MM.1S (cell line): ENCODE measurements at regions not wholly inside any gene's neighbourhood (a gene's known extent, or its start where the extent isn't known, plus 50 kb on each side); places are given as distances from the start of the nearest gene placed in this dataset.

Source experiments
- DNase-seq: peaks from one replicate; pipeline ENCODE4 v3.0.0-alpha.2; 2015
- H2AFZ ChIP-seq: fragments of 300-600 bp; sonication (generic); 2 replicates; pipeline ENCODE4 v1.6.0; 2016; ENCODE audit warnings: antibody characterized with exemption, low read length
- H3F3A ChIP-seq: fragments of 300-600 bp; sonication (generic); 2 replicates; pipeline ENCODE4 v1.6.1; 2016; ENCODE audit warnings: mild to moderate bottlenecking, antibody characterized with exemption, low read length, moderate library complexity, mixed read lengths; ENCODE audit not compliant: insufficient read depth
- H3K27ac ChIP-seq: fragments of 300-600 bp; sonication (generic); 2 replicates; pipeline ENCODE4 v1.5.1; 2016; ENCODE audit warnings: mild to moderate bottlenecking, low read length
- H3K27me3 ChIP-seq: fragments of 300-600 bp; sonication (generic); replicated peaks from 2 replicates; pipeline ENCODE4 v1.6.0; 2016; ENCODE audit warnings: low read length; ENCODE audit not compliant: insufficient read depth
- H3K36me3 ChIP-seq: fragments of 300-600 bp; sonication (generic); replicated peaks from 2 replicates; pipeline ENCODE4 v1.6.1; 2016; ENCODE audit warnings: mild to moderate bottlenecking, low read length, mixed read lengths; ENCODE audit not compliant: insufficient read depth
- H3K4me1 ChIP-seq: fragments of 300-600 bp; sonication (generic); 2 replicates; pipeline ENCODE4 v1.6.1; 2016; ENCODE audit warnings: low read length, mixed read lengths
- H3K4me2 ChIP-seq: fragments of 300-600 bp; sonication (generic); 2 replicates; pipeline ENCODE4 v1.6.0; 2016; ENCODE audit warnings: low read depth, low read length
- H3K4me3 ChIP-seq: fragments of 300-600 bp; sonication (generic); 2 replicates; pipeline ENCODE4 v1.5.1; 2016; ENCODE audit warnings: low read length, mixed read lengths
- H3K79me2 ChIP-seq: fragments of 300-600 bp; sonication (generic); 2 replicates; pipeline ENCODE4 v1.6.1; 2016; ENCODE audit warnings: mixed run types, low read length, mixed read lengths
- H3K9ac ChIP-seq: fragments of 300-600 bp; sonication (generic); 2 replicates; pipeline ENCODE4 v1.6.1; 2016; ENCODE audit warnings: low read length, mixed read lengths
- H3K9me2 ChIP-seq: fragments of 300-600 bp; sonication (generic); replicated peaks from 2 replicates; pipeline ENCODE4 v1.6.1; 2016; ENCODE audit warnings: mild to moderate bottlenecking, low read length, mixed read lengths; ENCODE audit not compliant: insufficient read depth
- H3K9me3 ChIP-seq: fragments of 300-600 bp; sonication (generic); replicated peaks from 2 replicates; pipeline ENCODE4 v1.6.1; 2016; ENCODE audit warnings: mild to moderate bottlenecking, low read length, mixed read lengths; ENCODE audit not compliant: insufficient read depth
- H4K20me1 ChIP-seq: fragments of 300-600 bp; sonication (generic); 2 replicates; pipeline ENCODE4 v1.6.1; 2016; ENCODE audit warnings: mild to moderate bottlenecking, low read length, moderate library complexity, mixed read lengths; ENCODE audit not compliant: insufficient read depth
- CTCF ChIP-seq: fragments of 300-600 bp; sonication (generic); IDR thresholded peaks from 2 replicates; pipeline ENCODE4 v1.5.1; 2016; ENCODE audit warnings: antibody characterized with exemption, low read length, mixed read lengths
- EZH2 ChIP-seq: fragments of 300-600 bp; sonication (generic); optimal IDR thresholded peaks from 2 replicates; pipeline ENCODE3; 2017; ENCODE audit warnings: low read depth, mild to moderate bottlenecking, antibody characterized with exemption, low read length, mixed read lengths
- EZH2phosphoT487 ChIP-seq: fragments of 300-600 bp; sonication (generic); IDR thresholded peaks from 2 replicates; pipeline ENCODE4 v1.6.1; 2018; ENCODE audit warnings: antibody characterized with exemption, low read length

- Histone ChIP-seq H3K4me2 (no peak overlapping the region), H3K4me1 (no peaks in the 10 kb centered on the region), H3K9ac (no peak overlapping the region), H3K79me2 (no peaks in the 10 kb centered on the region), H3K9me3 (no peaks in the 10 kb centered on the region), H3K27me3 (no peaks in the 10 kb centered on the region), H2AFZ (no peak overlapping the region), H3K4me3 (no peak overlapping the region), H3K9me2 (no peaks in the 10 kb centered on the region), H4K20me1 (no peaks in the 10 kb centered on the region), H3K27ac (no peak overlapping the region), H3F3A (no peaks in the 10 kb centered on the region), H3K36me3 (no peaks in the 10 kb centered on the region)
- TF ChIP-seq EZH2phosphoT487 (no peak), CTCF (no peak), EZH2 (no peak)
- no peak for DNase-seq
Observed at GRCh38 chr2:117707874-117708273, 106.6 kb upstream of the DDX18 start.

GRCh38 chr2:117712684-117713083 is 101.8 kb upstream of the DDX18 start:
- TF ChIP-seq EZH2phosphoT487 (no peak), EZH2 (no peak), CTCF (no peak)
- Histone ChIP-seq H3K79me2 (no peaks in the 10 kb centered on the region), H3K9ac (no peak overlapping the region), H3K27ac (no peak overlapping the region), H3K4me2 (no peak overlapping the region), H3K4me1 (no peaks in the 10 kb centered on the region), H4K20me1 (no peaks in the 10 kb centered on the region), H3K4me3 (no peak overlapping the region), H3K36me3 (no peaks in the 10 kb centered on the region), H3F3A (no peaks in the 10 kb centered on the region), H2AFZ (no peak overlapping the region), H3K9me2 (no peaks in the 10 kb centered on the region), H3K9me3 (no peaks in the 10 kb centered on the region), H3K27me3 (no peaks in the 10 kb centered on the region)
- no peak for DNase-seq

GRCh38 chr2:117714110-117714509 is 100.4 kb upstream of the DDX18 start:
- H3K9me2 ChIP-seq: no peaks in the 10 kb centered on the region
- DNase-seq: no peak
- H3K27ac ChIP-seq: no peak overlapping the region
- H3F3A ChIP-seq: no peaks in the 10 kb centered on the region
- H3K4me1 ChIP-seq: no peaks in the 10 kb centered on the region
- no peaks in the 10 kb centered on the region for H3K36me3 ChIP-seq
- H3K79me2 ChIP-seq: no peaks in the 10 kb centered on the region
- no peak overlapping the region for H2AFZ ChIP-seq
- H3K4me2 ChIP-seq: no peak overlapping the region
- H4K20me1 ChIP-seq: no peaks in the 10 kb centered on the region
- H3K9ac ChIP-seq: no peak overlapping the region
- no peaks in the 10 kb centered on the region for H3K27me3 ChIP-seq
- TF ChIP-seq EZH2 (no peak), EZH2phosphoT487 (no peak), CTCF (no peak)
- no peaks in the 10 kb centered on the region for H3K9me3 ChIP-seq
- no peak overlapping the region for H3K4me3 ChIP-seq
